H1 (cell line): ENCODE measurements at regions not wholly inside any gene's neighbourhood (a gene's known extent, or its start where the extent isn't known, plus 50 kb on each side); places are given as distances from the start of the nearest gene placed in this dataset.

Experiments used
- GTF2F1 ChIP-seq: IDR thresholded peaks from 2 replicates; pipeline ENCODE4 v1.6.1; 2012; ENCODE audit warnings: low read depth, low read length, improper control_type of control experiment, borderline replicate concordance
- KDM1A ChIP-seq: fragments of 200-600, 300-600 bp; sonication (generic); IDR thresholded peaks from 2 replicates; pipeline ENCODE4 v1.7.1; 2016; ENCODE audit warnings: mild to moderate bottlenecking, low read length, borderline replicate concordance
- RAD21 ChIP-seq, 2 experiments: IDR thresholded peaks in 1 of 2; conservative IDR thresholded peaks in 1 of 2; 2 replicates each; pipeline ENCODE4 v1.6.1; 2011; ENCODE audit warnings: low read depth in 2 of 2, low read length in 2 of 2, improper control_type of control experiment in 1 of 2, inconsistent platforms in 1 of 2, mild to moderate bottlenecking in 1 of 2, moderate library complexity in 1 of 2
- SIRT6 ChIP-seq: IDR thresholded peaks from one replicate; pipeline ENCODE4 v1.7.1; 2012; ENCODE audit warnings: low read length, inconsistent platforms
- TBP ChIP-seq: IDR thresholded peaks from 2 replicates; pipeline ENCODE4 v1.6.1; 2011; ENCODE audit warnings: low read depth, low read length, improper control_type of control experiment

DNA sequence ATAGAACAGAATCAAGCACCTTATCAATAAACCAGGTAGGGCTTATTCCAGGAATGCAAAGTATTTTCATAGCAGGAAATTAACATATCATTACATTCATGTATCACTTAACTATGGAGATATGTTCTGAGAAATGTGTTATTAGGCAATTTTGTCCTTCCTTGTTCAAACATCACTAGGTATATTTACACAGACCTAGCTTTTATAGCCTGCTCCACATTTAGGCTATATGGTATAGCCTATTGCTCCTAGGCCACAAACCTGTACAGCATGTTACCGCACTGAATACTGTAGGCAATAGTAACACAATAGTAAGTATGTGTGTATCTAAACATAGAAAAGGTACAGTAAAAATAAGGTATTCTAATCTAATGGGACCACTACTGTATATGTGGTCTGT is 82.8 kb upstream of the KCTD1 start (continued):
- TF ChIP-seq SIRT6 (no peak), GTF2F1 (no peak), RAD21 (IDR thresholded peaks at IDR 0.05 in 1 of 2, conservative IDR thresholded peaks at IDR 0.05 in 1 of 2; ENCODE audit: low read depth in 2 of 2, low read length in 2 of 2) (no peak), TBP (no peak), KDM1A (no peak)
